Thyroid gland (tissue), 4 donors: ENCODE measurements at regions not wholly inside any gene's neighbourhood (a gene's known extent, or its start where the extent isn't known, plus 50 kb on each side); places are given as distances from the start of the nearest gene placed in this dataset.

ENCODE experiments used
- DNase-seq, 2 donors: peaks; one replicate each; pipeline ENCODE4 v3.0.0-alpha.2; 2019
- H3K27ac ChIP-seq, 3 donors: fragments of 200-600 bp; sonication (generic); 1 replicate in 2 of 3; 2 replicates in 1 of 3; pipeline ENCODE4 v1.5.1; 2016 to 2019; ENCODE audit warnings: mild to moderate bottlenecking in 1 of 3, moderate library complexity in 1 of 3
- H3K27me3 ChIP-seq: fragments of 200-600 bp; sonication (generic); one replicate; pipeline ENCODE4 v1.5.1; 2019
- H3K36me3 ChIP-seq, 2 donors: fragments of 200-600 bp; sonication (generic); one replicate each; pipeline ENCODE4 v1.5.1; 2016 to 2019
- H3K4me1 ChIP-seq, 2 donors: fragments of 200-600 bp; sonication (generic); one replicate each; pipeline ENCODE4 v1.5.1; 2017 to 2019
- H3K4me3 ChIP-seq, 3 donors: fragments of 200-600 bp; sonication (generic); replicated peaks in 1 of 3; 1 replicate in 2 of 3; 2 replicates in 1 of 3; pipeline ENCODE4 v1.5.1; 2016; ENCODE audit warnings: mild to moderate bottlenecking in 1 of 3
- H3K9me3 ChIP-seq: fragments of 200-600 bp; sonication (generic); one replicate; pipeline ENCODE4 v1.5.1; 2017
- CTCF ChIP-seq, 6 experiments: fragments of 200-600 bp in 3 of 6; fragments of 450-650 bp in 3 of 6; sonication (generic) in 3 of 6; IDR thresholded peaks; one replicate each; pipeline ENCODE4 v1.5.1; 2016 to 2019; ENCODE audit warnings: antibody characterized with exemption in 6 of 6, mild to moderate bottlenecking in 2 of 6, inconsistent platforms in 1 of 6, moderate library complexity in 1 of 6
- POLR2A ChIP-seq, 2 donors: fragments of 450-650 bp; IDR thresholded peaks; one replicate each; pipeline ENCODE4 v1.6.1; 2017; ENCODE audit warnings: antibody characterized with exemption in 2 of 2, mild to moderate bottlenecking in 2 of 2, moderate library complexity in 1 of 2
- WGBS, 2 donors: methylation state at CpG; one replicate each; pipeline ENCODE4 v1.1.5; 2017; 5-methylcytosine and 5-hydroxymethylcytosine counted together
- intact Hi-C: fragments of 100-400 bp; cut with DNase I; formaldehyde crosslinking; loops from one replicate; pipeline ENCODE4 v1.15.1; 2023

GRCh38 chr19:29085630-29086029 lies 127.3 kb downstream of the UQCRFS1 start:
- no peaks in the 10 kb centered on the region for H3K9me3 ChIP-seq
- H3K27me3 ChIP-seq, result no peaks in the 10 kb centered on the region
- no peak overlapping the region for H3K27ac ChIP-seq
- no peak for TF ChIP-seq CTCF (IDR thresholded peaks at IDR 0.05)
- no peak for TF ChIP-seq POLR2A (IDR thresholded peaks at IDR 0.05)
- WGBS, 2 donors, result 69 to 73% methylated on average over 3 of the region's 3 CpGs
- H3K36me3 ChIP-seq, result no peaks in the 10 kb centered on the region
- DNase-seq, result no peak
- no peaks in the 10 kb centered on the region for H3K4me1 ChIP-seq
- no peak overlapping the region for H3K4me3 ChIP-seq
- intact Hi-C loops, result no loop called here

GRCh38 chr19:29085206-29085605 lies 127.7 kb downstream of the UQCRFS1 start:
- Histone ChIP-seq H3K4me3 (no peak overlapping the region), H3K27ac (no peak overlapping the region), H3K4me1 (no peaks in the 10 kb centered on the region), H3K9me3 (no peaks in the 10 kb centered on the region), H3K36me3 (no peaks in the 10 kb centered on the region), H3K27me3 (no peaks in the 10 kb centered on the region)
- intact Hi-C loops, result no loop called here
- no peak for DNase-seq
- WGBS, 2 donors, result 74 to 76% methylated on average over 5 of the region's 5 CpGs
- TF ChIP-seq POLR2A (IDR thresholded peaks at IDR 0.05) (no peak), CTCF (IDR thresholded peaks at IDR 0.05) (no peak)

- H3K27ac ChIP-seq, result no peak overlapping the region
- H3K4me1 ChIP-seq, result no peaks in the 10 kb centered on the region
- no peaks in the 10 kb centered on the region for H3K27me3 ChIP-seq
- no peaks in the 10 kb centered on the region for H3K36me3 ChIP-seq
- DNase-seq, result no peak
- H3K9me3 ChIP-seq, result no peaks in the 10 kb centered on the region
- 68 to 69% methylated on average over 9 of the region's 9 CpGs for WGBS, 2 donors
- H3K4me3 ChIP-seq, result no peak overlapping the region
- intact Hi-C loops, result no loop called here
- TF ChIP-seq CTCF (IDR thresholded peaks at IDR 0.05), result no peak
- TF ChIP-seq POLR2A (IDR thresholded peaks at IDR 0.05), result no peak
These were observed 128.7 kb downstream of the UQCRFS1 start for GRCh38 chr19:29084266-29084665.

GRCh38 chr19:29083863-29084262 lies 129.1 kb downstream of the UQCRFS1 start:
- no peaks in the 10 kb centered on the region for H3K4me1 ChIP-seq
- H3K9me3 ChIP-seq, result no peaks in the 10 kb centered on the region
- H3K27me3 ChIP-seq, result no peaks in the 10 kb centered on the region
- H3K36me3 ChIP-seq, result no peaks in the 10 kb centered on the region
- intact Hi-C loops, result no loop called here
- no peak overlapping the region for H3K4me3 ChIP-seq
- WGBS, 2 donors, result 85 to 88% methylated on average over 6 of the region's 6 CpGs
- H3K27ac ChIP-seq, result no peak overlapping the region
- no peak for TF ChIP-seq CTCF (IDR thresholded peaks at IDR 0.05)
- TF ChIP-seq POLR2A (IDR thresholded peaks at IDR 0.05), result no peak
- no peak for DNase-seq

- TF ChIP-seq POLR2A (IDR thresholded peaks at IDR 0.05), result no peak
- TF ChIP-seq CTCF (IDR thresholded peaks at IDR 0.05), result no peak
- Histone ChIP-seq H3K9me3 (no peaks in the 10 kb centered on the region), H3K4me1 (no peaks in the 10 kb centered on the region), H3K4me3 (no peak overlapping the region), H3K36me3 (no peaks in the 10 kb centered on the region), H3K27ac (no peak overlapping the region), H3K27me3 (no peaks in the 10 kb centered on the region)
- no peak for DNase-seq
- 78 to 81% methylated on average over 14 of the region's 14 CpGs for WGBS, 2 donors
- intact Hi-C loops, result no loop called here
These were observed 133.5 kb downstream of the UQCRFS1 start for GRCh38 chr19:29079356-29080032.
